Ishikawa (cell line): ENCODE measurements at regions not wholly inside any gene's neighbourhood (a gene's known extent, or its start where the extent isn't known, plus 50 kb on each side); places are given as distances from the start of the nearest gene placed in this dataset.

Experiments
- CEBPB ChIP-seq: IDR thresholded peaks from 2 replicates; pipeline ENCODE4 v1.6.1; 2012
- CREB1 ChIP-seq: IDR thresholded peaks from 2 replicates; pipeline ENCODE4 v1.6.1; 2012; ENCODE audit warnings: low read depth
- EGR1 ChIP-seq: IDR thresholded peaks from 2 replicates; pipeline ENCODE4 v1.6.1; 2012
- EP300 ChIP-seq: IDR thresholded peaks from 2 replicates; pipeline ENCODE4 v1.6.1; 2012; ENCODE audit warnings: borderline replicate concordance
- FOXM1 ChIP-seq: IDR thresholded peaks from 2 replicates; pipeline ENCODE4 v1.6.1; 2012; ENCODE audit warnings: low read depth, borderline replicate concordance
- MAX ChIP-seq: IDR thresholded peaks from 2 replicates; pipeline ENCODE4 v1.6.1; 2012
- NFIC ChIP-seq: IDR thresholded peaks from 2 replicates; pipeline ENCODE4 v1.6.1; 2012
- RAD21 ChIP-seq: IDR thresholded peaks from 2 replicates; pipeline ENCODE4 v1.6.1; 2012; ENCODE audit warnings: low read depth
- TAF1 ChIP-seq: IDR thresholded peaks from 2 replicates; pipeline ENCODE4 v1.6.1; 2012; ENCODE audit warnings: low read depth, mild to moderate bottlenecking
- TCF12 ChIP-seq: IDR thresholded peaks from 2 replicates; pipeline ENCODE4 v1.6.1; 2012; ENCODE audit warnings: low read depth
- TEAD4 ChIP-seq: IDR thresholded peaks from 2 replicates; pipeline ENCODE4 v1.6.1; 2012
- USF1 ChIP-seq: IDR thresholded peaks from 2 replicates; pipeline ENCODE4 v1.6.1; 2012
- YY1 ChIP-seq: IDR thresholded peaks from 2 replicates; pipeline ENCODE4 v1.6.1; 2012; ENCODE audit warnings: low read depth
- ZBTB7A ChIP-seq: IDR thresholded peaks from 2 replicates; pipeline ENCODE4 v1.6.1; 2012; ENCODE audit warnings: low read depth
- TF ChIP-seq, protein P1 (sequence below): IDR thresholded peaks from 2 replicates; pipeline ENCODE4 v1.6.1; 2012; ENCODE audit warnings: low read depth, mild to moderate bottlenecking

- TF ChIP-seq TAF1 (no peak), ZBTB7A (no peak), USF1 (no peak), EP300 (no peak), CREB1 (no peak), FOXM1 (no peak), TEAD4 (no peak), TCF12 (no peak), YY1 (no peak), EGR1 (no peak), NFIC (no peak), CEBPB (no peak), RAD21 (no peak), MAX (no peak)
- TF ChIP-seq, protein P1, sequence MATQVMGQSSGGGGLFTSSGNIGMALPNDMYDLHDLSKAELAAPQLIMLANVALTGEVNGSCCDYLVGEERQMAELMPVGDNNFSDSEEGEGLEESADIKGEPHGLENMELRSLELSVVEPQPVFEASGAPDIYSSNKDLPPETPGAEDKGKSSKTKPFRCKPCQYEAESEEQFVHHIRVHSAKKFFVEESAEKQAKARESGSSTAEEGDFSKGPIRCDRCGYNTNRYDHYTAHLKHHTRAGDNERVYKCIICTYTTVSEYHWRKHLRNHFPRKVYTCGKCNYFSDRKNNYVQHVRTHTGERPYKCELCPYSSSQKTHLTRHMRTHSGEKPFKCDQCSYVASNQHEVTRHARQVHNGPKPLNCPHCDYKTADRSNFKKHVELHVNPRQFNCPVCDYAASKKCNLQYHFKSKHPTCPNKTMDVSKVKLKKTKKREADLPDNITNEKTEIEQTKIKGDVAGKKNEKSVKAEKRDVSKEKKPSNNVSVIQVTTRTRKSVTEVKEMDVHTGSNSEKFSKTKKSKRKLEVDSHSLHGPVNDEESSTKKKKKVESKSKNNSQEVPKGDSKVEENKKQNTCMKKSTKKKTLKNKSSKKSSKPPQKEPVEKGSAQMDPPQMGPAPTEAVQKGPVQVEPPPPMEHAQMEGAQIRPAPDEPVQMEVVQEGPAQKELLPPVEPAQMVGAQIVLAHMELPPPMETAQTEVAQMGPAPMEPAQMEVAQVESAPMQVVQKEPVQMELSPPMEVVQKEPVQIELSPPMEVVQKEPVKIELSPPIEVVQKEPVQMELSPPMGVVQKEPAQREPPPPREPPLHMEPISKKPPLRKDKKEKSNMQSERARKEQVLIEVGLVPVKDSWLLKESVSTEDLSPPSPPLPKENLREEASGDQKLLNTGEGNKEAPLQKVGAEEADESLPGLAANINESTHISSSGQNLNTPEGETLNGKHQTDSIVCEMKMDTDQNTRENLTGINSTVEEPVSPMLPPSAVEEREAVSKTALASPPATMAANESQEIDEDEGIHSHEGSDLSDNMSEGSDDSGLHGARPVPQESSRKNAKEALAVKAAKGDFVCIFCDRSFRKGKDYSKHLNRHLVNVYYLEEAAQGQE = no peak
Measured at GRCh38 chr20:11060423-11061185, 386.8 kb upstream of the JAG1 start.

GRCh38 chr20:11063444-11063843 lies 389.6 kb upstream of the JAG1 start:
- TF ChIP-seq EP300 (no peak), RAD21 (no peak), YY1 (no peak), MAX (no peak), FOXM1 (no peak), TCF12 (no peak), TAF1 (no peak), NFIC (no peak), TEAD4 (no peak), USF1 (no peak)
- TF ChIP-seq, protein P1 = no peak

GRCh38 chr20:11064946-11065345 lies 391.1 kb upstream of the JAG1 start:
- TF ChIP-seq EGR1 (no peak), EP300 (no peak), TEAD4 (no peak), MAX (no peak), TAF1 (no peak), CEBPB (no peak), CREB1 (no peak), RAD21 (no peak), USF1 (no peak), NFIC (no peak), FOXM1 (no peak), ZBTB7A (no peak)
- TF ChIP-seq, protein P1 = no peak
